NCI-H2081 treated with DMSO at 0.1 percent for 48 hours (cell line): ENCODE measurements at regions not wholly inside any gene's neighbourhood (a gene's known extent, or its start where the extent isn't known, plus 50 kb on each side); places are given as distances from the start of the nearest gene placed in this dataset.

ENCODE experiments used
- DNase-seq: peaks from one replicate; lab custom pipeline; 2025; lab: John Stamatoyannopoulos, UW

GRCh38 chr13:29902632-29903305 is 52.4 kb upstream of the UBL3 start:
- no peak for DNase-seq

DNA sequence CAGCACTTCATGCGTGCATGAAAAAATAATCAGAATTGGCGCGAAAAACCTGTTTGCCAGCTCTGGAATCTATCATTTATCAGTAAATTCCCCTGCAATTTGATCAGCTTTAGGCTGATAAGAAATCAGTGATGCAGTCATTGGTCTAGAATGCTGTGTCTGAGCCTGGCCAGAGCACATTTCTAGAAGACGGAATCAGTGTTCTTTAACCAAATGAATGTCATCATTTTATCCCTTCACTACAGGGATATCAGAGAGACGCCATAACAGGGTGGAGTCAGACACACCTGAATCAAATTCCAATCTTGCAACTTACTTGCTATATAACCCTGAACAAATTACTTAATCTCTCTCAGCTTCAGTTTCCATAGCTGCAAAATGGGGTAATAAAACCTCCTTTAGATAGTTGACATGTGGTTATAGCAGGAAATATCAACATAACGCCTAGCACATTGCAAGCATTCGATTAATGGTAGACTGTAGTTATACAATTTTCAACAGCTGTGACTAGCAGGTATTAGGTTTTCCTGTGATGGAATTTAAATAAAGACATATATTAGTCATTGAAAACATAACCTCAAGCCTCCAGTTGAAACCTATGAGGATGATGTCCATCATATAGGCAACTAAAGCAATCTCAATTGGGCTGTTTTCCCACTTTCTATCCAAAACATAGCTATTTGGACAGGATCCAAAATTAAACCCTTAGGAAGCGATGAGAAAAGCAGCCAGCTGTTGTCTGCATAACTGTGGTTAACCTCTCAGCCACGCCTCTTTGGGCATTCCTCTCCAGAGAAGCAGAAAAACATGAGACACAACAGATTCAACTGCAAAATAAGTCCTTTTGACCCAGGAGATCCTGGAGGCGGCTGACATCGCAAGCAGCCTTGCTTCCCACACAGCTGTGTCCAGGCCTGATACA is 51.6 kb upstream of the UBL3 start:
- no peak for DNase-seq
